ENCODE measurements at regions not wholly inside any gene's neighbourhood (a gene's known extent, or its start where the extent isn't known, plus 50 kb on each side); places are given as distances from the start of the nearest gene placed in this dataset.

DNA sequence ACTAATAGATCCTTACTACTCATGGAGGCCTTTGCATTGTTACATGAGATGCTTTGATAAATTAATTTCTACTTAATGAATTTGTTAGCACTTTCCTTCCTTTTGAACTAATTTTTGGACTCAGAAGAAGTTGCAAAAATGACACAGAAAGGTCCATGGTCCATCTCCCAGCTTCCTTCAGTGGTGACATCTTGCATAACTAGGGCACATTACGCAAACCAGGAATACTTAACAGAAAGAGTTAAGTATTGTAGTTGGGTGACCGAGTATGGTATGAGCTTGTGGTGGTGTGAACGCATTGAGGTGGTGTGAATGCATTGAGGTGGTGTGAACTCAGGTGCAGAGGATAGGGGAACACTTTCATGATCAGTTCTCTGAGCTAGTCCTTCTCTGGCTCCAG is 151.1 kb upstream of the TWIST2 start:
- no peak for TF ChIP-seq ZFP3 (CRISPR knock-in tag; IDR thresholded peaks at IDR 0.05)
- TF ChIP-seq ZNF565 (CRISPR knock-in tag; conservative IDR thresholded peaks at IDR 0.05; ENCODE audit: low read depth) = no peak
- TF ChIP-seq RARB (CRISPR knock-in tag; IDR thresholded peaks at IDR 0.05) = no peak
- no peak for TF ChIP-seq BACH2 (CRISPR knock-in tag; IDR thresholded peaks at IDR 0.05; ENCODE audit: borderline replicate concordance)
- TF ChIP-seq, protein P1, sequence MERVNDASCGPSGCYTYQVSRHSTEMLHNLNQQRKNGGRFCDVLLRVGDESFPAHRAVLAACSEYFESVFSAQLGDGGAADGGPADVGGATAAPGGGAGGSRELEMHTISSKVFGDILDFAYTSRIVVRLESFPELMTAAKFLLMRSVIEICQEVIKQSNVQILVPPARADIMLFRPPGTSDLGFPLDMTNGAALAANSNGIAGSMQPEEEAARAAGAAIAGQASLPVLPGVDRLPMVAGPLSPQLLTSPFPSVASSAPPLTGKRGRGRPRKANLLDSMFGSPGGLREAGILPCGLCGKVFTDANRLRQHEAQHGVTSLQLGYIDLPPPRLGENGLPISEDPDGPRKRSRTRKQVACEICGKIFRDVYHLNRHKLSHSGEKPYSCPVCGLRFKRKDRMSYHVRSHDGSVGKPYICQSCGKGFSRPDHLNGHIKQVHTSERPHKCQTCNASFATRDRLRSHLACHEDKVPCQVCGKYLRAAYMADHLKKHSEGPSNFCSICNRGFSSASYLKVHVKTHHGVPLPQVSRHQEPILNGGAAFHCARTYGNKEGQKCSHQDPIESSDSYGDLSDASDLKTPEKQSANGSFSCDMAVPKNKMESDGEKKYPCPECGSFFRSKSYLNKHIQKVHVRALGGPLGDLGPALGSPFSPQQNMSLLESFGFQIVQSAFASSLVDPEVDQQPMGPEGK (CRISPR knock-in tag; IDR thresholded peaks at IDR 0.05; ENCODE audit: borderline replicate concordance) = no peak
